Transverse colon (tissue), 4 donors: ENCODE measurements at regions not wholly inside any gene's neighbourhood (a gene's known extent, or its start where the extent isn't known, plus 50 kb on each side); places are given as distances from the start of the nearest gene placed in this dataset.

Source experiments
- DNase-seq: peaks from one replicate; pipeline ENCODE4 v3.0.0-alpha.2; 2019
- H3K27ac ChIP-seq, 4 donors: fragments of 200-600 bp; sonication (generic); 2 replicates each; pipeline ENCODE4 v1.5.1; 2016 to 2018; ENCODE audit warnings: inconsistent platforms in 4 of 4
- H3K27me3 ChIP-seq: fragments of 200-600 bp; sonication (generic); 2 replicates; pipeline ENCODE4 v1.5.1; 2017; ENCODE audit warnings: inconsistent platforms
- H3K36me3 ChIP-seq, 4 donors: fragments of 200-600 bp; sonication (generic); 2 replicates each; pipeline ENCODE4 v1.5.1; 2017 to 2019; ENCODE audit warnings: inconsistent platforms in 4 of 4
- H3K4me1 ChIP-seq, 4 donors: fragments of 200-600 bp; sonication (generic); 2 replicates each; pipeline ENCODE4 v1.5.1; 2017 to 2020; ENCODE audit warnings: inconsistent platforms in 4 of 4
- H3K4me3 ChIP-seq, 4 donors: fragments of 200-600 bp; sonication (generic); 1 replicate in 1 of 4; 2 replicates in 3 of 4; pipeline versions ENCODE4 v1.5.1 to v1.6.1; 2017 to 2019; ENCODE audit warnings: inconsistent platforms in 4 of 4
- H3K9me3 ChIP-seq, 2 donors: fragments of 200-600 bp; sonication (generic); 2 replicates each; pipeline ENCODE4 v1.5.1; 2017 to 2019; ENCODE audit warnings: inconsistent platforms in 2 of 2
- EP300 ChIP-seq: sonication (generic); formaldehyde crosslinking; IDR thresholded peaks from one replicate; pipeline ENCODE4 v1.6.1; 2017; ENCODE audit warnings: antibody characterized with exemption, low read depth
- POLR2A ChIP-seq: fragments of 450-650 bp; IDR thresholded peaks from one replicate; pipeline ENCODE4 v1.6.1; 2016; ENCODE audit warnings: antibody characterized with exemption, mild to moderate bottlenecking, moderate library complexity
- POLR2AphosphoS5 ChIP-seq, 3 donors: sonication (generic); formaldehyde crosslinking; IDR thresholded peaks; one replicate each; pipeline ENCODE4 v1.6.1; 2016; ENCODE audit warnings: antibody characterized with exemption in 3 of 3
- WGBS, 2 donors: methylation state at CpG; one replicate each; pipeline ENCODE4 v1.1.5; 2018; ENCODE audit warnings: low coverage in 1 of 2; 5-methylcytosine and 5-hydroxymethylcytosine counted together
- in situ Hi-C, 4 donors: fragments of 200-750 bp; cut with MboI; loops; one replicate each; pipeline versions ENCODE4 v1.15.0 to v1.15.1; 2017; ENCODE audit warnings: low sequenced_read_pairs in 3 of 4, low pct_ligation_motif_present in 1 of 4, low pct_unique_long_range_greater_than_20kb in 1 of 4
- intact Hi-C: fragments of 100-400 bp; cut with DNase I; formaldehyde crosslinking; loops from one replicate; pipeline ENCODE4 v1.15.1; 2023; ENCODE audit warnings: low total_unique reads
- TF ChIP-seq, protein P1 (sequence below), 5 experiments: fragments of 200-600 bp in 3 of 5; fragments of 450-650 bp in 2 of 5; sonication (generic) in 3 of 5; IDR thresholded peaks; 1 replicate in 2 of 5; 2 replicates in 3 of 5; pipeline ENCODE4 v1.5.1; 2016 to 2017; ENCODE audit warnings: antibody characterized with exemption in 5 of 5, inconsistent platforms in 3 of 5, mild to moderate bottlenecking in 2 of 5, moderate library complexity in 1 of 5

DNA sequence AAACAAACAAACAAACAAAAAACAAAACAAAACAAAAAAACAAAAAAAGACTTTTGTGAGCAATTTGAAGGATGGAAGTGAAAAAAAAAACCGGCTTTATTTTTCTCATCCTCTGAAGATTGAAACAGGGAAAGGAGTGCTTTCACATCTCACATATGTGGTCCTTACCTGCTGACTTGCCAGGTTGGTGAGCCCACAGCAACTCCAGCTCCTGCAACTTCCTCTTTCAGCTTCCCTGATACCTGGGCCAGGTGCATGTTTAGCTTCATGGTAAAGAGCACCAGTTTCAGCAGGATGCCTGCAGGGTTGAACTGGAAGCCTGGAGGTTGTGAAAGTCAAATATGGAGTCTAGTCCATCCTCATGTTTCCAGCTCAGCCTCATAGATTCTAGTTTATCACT is 221.2 kb upstream of the OTX2 start:
- TF ChIP-seq POLR2A (no peak), POLR2AphosphoS5 (IDR thresholded peaks at IDR 0.05) (no peak), EP300 (no peak)
- TF ChIP-seq, protein P1, sequence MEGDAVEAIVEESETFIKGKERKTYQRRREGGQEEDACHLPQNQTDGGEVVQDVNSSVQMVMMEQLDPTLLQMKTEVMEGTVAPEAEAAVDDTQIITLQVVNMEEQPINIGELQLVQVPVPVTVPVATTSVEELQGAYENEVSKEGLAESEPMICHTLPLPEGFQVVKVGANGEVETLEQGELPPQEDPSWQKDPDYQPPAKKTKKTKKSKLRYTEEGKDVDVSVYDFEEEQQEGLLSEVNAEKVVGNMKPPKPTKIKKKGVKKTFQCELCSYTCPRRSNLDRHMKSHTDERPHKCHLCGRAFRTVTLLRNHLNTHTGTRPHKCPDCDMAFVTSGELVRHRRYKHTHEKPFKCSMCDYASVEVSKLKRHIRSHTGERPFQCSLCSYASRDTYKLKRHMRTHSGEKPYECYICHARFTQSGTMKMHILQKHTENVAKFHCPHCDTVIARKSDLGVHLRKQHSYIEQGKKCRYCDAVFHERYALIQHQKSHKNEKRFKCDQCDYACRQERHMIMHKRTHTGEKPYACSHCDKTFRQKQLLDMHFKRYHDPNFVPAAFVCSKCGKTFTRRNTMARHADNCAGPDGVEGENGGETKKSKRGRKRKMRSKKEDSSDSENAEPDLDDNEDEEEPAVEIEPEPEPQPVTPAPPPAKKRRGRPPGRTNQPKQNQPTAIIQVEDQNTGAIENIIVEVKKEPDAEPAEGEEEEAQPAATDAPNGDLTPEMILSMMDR (IDR thresholded peaks at IDR 0.05): no peak
- no peaks in the 10 kb centered on the region for H3K4me1 ChIP-seq
- H3K36me3 ChIP-seq: no peaks in the 10 kb centered on the region
- intact Hi-C loops: no loop called here
- no peak for DNase-seq
- H3K27me3 ChIP-seq: no peaks in the 10 kb centered on the region
- H3K9me3 ChIP-seq: no peaks in the 10 kb centered on the region
- no peak overlapping the region for H3K4me3 ChIP-seq
- WGBS, 2 donors: 86 to 97% methylated on average over 1 of the region's 1 CpG
- in situ Hi-C loops: no loop called here
- H3K27ac ChIP-seq: no peak overlapping the region

DNA sequence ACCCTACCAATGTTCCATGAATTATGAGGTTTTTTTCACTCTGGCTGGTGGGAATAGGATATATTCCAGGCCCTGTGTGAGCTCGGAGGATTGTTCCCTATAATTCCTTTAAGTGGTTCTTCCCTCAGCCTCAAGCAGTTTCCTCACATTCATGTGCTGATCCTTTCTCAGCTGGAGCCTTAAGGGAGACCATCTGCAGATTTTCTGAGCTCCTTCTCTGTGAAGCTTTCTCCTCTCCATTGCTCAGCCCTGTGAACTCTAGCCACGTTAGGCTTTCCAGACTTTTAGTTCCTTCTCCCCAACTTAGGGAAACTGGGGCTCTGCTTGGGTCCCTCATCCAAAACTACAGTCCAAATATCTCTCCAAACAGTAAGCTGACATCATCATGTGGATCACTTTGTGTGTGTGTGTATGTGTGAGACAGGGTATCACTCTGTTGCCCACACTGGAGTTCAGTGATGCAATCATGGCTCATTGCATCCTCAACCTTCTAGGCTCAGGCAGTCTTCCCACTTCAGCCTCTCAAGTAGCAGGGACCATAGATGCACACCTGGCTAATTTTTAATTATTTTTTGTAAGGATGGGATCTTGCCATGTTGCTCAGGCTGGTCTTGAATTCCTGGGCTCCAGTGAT is 219.5 kb upstream of the OTX2 start:
- no peak for TF ChIP-seq EP300
- no peak for TF ChIP-seq POLR2A
- TF ChIP-seq, protein P1 (IDR thresholded peaks at IDR 0.05): no peak
- TF ChIP-seq POLR2AphosphoS5 (IDR thresholded peaks at IDR 0.05): no peak
- H3K4me1 ChIP-seq: no peaks in the 10 kb centered on the region
- H3K27me3 ChIP-seq: no peaks in the 10 kb centered on the region
- in situ Hi-C loops: no loop called here
- intact Hi-C loops: no loop called here
- DNase-seq: no peak
- no peaks in the 10 kb centered on the region for H3K36me3 ChIP-seq
- H3K4me3 ChIP-seq: no peak overlapping the region
- no peak overlapping the region for H3K27ac ChIP-seq
- no peaks in the 10 kb centered on the region for H3K9me3 ChIP-seq
- 44 to 70% methylated on average over 2 of the region's 2 CpGs for WGBS, 2 donors

DNA sequence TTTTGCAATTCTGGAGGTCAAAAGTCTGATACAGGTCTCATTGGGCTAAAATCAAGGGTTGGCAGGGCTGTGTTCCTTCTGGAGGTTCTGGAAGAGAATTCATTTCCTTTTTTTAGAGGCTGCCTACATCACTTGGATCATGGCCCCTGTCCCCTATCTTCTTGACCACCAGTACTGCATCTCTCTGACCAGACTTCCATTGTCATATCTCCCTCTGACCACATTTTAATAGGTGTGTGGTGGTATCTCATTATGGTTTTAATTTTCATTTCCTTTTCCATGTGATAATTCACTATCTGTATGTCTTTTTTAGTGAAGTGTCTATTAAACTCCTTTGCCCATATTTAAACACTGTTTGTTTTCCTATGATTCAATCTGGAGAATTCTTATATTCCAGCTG is 215.2 kb upstream of the OTX2 start:
- H3K4me3 ChIP-seq: no peak overlapping the region
- in situ Hi-C loops: no loop called here
- no peak for TF ChIP-seq POLR2AphosphoS5 (IDR thresholded peaks at IDR 0.05)
- TF ChIP-seq, protein P1 (IDR thresholded peaks at IDR 0.05): no peak
- TF ChIP-seq EP300: no peak
- TF ChIP-seq POLR2A: no peak
- H3K27ac ChIP-seq: no peak overlapping the region
- H3K9me3 ChIP-seq: no peaks in the 10 kb centered on the region
- DNase-seq: no peak
- H3K4me1 ChIP-seq: no peaks in the 10 kb centered on the region
- intact Hi-C loops: no loop called here
- no peaks in the 10 kb centered on the region for H3K36me3 ChIP-seq
- no peaks in the 10 kb centered on the region for H3K27me3 ChIP-seq

DNA sequence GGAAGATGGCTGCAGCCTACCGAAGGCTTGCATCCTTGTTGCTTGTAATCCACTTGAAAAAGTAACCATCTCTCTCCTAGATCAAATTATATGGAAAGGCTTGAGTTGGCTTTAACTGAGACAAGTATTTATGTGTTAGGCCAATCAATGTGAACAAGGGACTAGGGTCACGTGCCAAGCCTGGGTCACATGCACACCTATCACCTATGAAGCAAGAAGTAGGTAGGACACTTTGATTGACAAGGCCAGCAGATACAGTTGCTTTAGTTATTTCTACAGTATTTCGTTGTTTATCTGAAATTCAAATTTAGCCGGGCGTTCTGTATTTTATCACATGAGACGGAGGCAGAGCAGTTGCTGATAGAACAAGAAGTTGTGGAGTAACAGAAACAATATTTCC is 212.3 kb upstream of the OTX2 start:
- H3K9me3 ChIP-seq: no peaks in the 10 kb centered on the region
- TF ChIP-seq, protein P1 (IDR thresholded peaks at IDR 0.05): no peak
- TF ChIP-seq POLR2AphosphoS5 (IDR thresholded peaks at IDR 0.05): no peak
- no peak for TF ChIP-seq EP300
- no peak for TF ChIP-seq POLR2A
- no peaks in the 10 kb centered on the region for H3K4me1 ChIP-seq
- H3K27ac ChIP-seq: no peak overlapping the region
- H3K27me3 ChIP-seq: no peaks in the 10 kb centered on the region
- in situ Hi-C loops: no loop called here
- no peaks in the 10 kb centered on the region for H3K36me3 ChIP-seq
- 62 to 79% methylated on average over 5 to 6 of the region's 6 CpGs for WGBS, 2 donors
- no peak overlapping the region for H3K4me3 ChIP-seq
- intact Hi-C loops: no loop called here
- no peak for DNase-seq
